Fibroblast of peridontal ligament (primary cell): ENCODE measurements at regions not wholly inside any gene's neighbourhood (a gene's known extent, or its start where the extent isn't known, plus 50 kb on each side); places are given as distances from the start of the nearest gene placed in this dataset.

Source experiments
- DNase-seq: peaks from one replicate; pipeline ENCODE4 v3.0.0-alpha.2; 2010; ENCODE audit errors: extremely low read depth

DNA sequence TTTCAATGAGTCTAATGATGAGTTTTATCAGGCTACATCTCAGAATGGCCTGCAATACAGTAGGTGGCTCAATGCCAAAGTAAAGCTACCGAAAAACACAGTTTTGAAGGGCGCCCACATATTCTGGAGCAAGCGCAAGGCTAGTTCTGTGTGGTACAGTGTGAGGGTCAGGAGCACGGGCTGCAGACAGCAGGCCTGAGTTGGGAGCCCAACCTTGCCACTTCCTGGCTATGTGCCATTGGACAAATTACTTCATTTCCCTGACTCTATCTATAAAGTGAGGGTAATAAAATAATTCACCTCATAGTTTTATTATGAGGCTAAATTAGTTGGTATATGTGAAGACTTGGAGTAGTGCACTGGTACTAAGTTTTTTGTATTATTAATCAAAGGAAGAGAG is 150.7 kb downstream of the OPN5 start:
- no peak for DNase-seq

DNA sequence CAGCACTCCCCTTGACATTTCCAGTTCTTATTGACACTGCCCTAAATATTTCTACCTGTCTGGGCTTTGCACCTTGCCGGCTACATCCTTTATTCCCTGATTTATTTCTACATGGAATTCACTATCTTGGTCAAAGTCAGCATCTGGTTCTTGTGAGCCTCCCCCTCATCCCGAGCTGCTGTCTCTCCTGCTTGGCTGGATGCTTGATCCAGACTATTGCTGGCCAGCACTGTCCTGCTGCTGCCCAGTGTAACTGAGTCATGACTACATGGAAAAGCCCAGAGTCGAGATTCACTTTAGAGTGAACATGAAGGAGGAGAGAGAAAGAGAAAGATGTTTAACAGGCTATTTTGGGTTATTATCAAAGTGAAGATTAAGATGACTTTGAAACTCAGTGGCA is 142.2 kb downstream of the OPN5 start:
- no peak for DNase-seq

DNA sequence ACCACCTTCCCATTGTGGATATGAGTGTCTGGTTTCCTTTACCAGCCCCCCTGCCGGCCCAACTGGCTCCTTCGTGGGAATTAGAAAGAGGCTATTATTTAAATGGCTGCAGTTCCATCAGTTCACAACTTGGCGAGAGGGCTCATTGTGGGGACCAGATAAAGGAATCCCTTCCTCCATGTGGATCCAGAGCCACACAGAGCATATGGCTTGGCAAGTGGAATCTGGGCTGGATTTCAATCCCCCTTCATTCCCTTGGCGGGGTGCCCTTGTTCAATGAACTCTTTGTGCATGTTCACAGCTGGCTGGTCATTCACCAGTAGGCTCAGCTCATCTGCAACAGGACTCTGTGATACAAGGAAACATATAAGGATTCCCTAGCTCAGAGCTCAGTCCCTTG is 140.6 kb downstream of the OPN5 start:
- DNase-seq, result no peak

DNA sequence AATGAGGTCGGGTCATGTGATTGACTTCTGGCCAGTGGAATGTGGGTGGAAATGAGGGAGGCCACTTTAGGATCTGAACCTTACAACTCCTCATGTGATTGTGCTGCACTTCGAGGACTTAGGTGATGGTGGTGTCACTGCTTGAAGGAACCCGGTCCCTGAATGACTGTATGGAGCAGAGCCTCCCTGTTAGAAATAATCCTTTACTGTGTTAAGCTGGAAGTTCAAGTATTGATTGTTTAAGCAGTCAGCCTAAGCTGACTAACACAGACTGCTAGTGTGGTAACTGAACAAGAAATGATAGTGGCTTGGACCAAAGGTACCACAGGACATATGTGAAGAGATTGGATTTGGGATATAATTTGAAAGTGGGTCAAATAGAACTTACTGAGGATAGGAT is 138.0 kb downstream of the OPN5 start:
- no peak for DNase-seq

DNA sequence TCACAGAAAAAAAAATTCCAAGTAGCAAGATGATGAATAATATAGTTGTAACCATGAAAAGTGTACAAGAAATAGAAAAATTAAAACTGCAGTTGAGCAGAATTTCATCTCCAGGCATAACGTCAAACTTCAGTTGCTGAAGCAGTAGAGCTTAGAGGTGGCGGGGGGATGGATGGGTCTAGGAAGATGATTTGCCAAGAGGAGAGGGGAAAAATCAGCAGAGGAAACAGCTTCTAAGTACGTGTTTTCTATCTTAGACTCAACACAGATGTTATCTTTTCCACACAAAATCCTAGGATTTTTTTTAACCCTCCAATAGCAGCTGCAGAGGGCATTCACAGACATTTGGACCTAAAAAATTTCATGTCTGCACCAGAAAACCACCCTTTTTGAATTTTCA is 136.0 kb downstream of the OPN5 start:
- no peak for DNase-seq

DNA sequence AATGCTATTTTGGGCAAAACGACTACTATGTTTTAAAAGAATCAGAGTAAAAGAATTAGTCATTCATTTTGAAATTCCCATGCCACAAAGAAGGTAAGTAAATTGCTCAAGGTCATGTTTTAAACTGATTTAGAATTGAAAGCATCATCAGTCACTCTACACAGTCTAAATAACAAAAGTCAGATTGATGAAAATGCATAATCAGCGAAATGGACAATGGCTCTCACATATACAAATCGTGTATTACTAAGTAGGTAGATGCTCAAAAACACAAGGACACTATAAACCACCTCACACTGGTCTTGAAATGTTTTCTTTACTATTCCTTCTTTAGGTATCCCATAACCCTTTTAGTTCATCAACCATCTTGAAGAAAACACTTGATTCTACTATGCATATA is 135.4 kb downstream of the OPN5 start:
- DNase-seq, result no peak

DNA sequence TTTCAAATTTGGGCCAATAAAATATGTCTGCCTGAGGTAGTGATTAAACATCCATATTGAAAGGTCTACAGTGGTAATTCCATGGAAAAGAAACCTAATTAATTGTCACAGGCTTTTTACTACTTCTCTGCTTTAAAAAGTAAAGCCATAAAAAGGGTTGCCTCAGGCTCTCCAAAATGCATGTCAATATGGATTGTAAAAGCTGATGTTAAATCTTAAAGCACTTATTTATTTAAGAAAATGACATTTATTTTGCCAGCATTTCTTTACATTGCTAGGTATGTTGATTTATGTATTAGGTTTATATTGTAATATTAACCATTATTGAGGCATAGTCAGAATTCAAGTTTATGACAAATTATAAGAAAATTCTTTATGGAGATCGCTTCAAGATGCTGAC is 133.2 kb downstream of the OPN5 start:
- no peak for DNase-seq

DNA sequence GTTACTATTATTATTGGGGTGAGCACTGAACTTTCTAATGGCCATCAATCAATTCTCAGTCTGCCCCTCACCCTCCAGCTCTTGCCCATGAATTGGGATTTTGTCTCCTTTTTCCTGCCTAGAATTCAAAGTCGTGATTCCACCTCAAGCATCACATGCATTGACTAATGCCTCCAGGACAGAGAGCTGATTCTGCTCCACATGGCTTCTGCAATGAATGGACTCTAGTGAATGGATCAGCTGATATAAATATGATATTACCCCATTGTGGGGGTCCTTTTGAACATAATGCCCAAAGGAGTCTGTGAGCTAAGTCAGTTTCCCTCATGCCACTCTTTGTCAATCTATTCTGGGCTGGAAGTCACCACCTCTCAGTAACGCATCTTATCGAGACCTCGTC is 126.4 kb downstream of the OPN5 start:
- DNase-seq, result no peak

DNA sequence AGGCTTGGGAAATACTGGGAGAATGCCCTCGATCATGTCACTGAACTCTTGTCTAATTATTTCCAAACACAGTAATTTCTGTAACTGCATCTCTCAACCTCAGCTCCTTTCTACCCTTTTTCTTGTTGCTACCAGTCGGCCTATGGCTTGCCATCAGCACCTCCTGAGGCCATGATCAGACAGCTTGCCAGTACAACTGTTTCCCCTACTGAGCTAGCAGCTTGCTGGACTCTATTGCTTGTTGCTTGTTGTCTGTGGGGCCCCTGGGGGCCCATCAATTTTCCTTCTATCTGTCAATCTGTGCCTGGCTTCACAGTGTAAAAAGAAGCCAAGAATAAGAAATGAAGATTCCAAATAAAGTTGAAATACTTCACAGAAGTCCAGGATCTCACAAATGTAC is 123.9 kb downstream of the OPN5 start:
- no peak for DNase-seq

DNA sequence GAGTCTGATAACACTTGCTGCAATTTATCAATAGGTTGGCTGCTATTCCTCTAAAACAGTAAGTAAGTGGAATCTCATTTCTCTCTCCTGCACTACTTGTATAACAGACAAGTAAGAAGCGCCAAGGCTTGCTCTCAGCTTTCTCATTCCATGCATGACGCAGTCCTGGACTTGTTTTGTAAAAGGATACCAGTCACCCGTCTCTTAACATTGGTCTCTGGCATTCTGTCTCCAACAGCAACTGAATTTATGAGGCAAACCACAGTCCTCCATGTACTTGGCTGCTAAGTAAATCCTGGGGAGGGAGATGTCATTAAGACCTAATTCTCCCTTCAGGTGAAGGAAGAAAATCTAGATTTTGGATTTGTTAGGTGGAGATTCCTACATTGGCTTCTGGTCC is 115.4 kb downstream of the OPN5 start:
- DNase-seq, result no peak

DNA sequence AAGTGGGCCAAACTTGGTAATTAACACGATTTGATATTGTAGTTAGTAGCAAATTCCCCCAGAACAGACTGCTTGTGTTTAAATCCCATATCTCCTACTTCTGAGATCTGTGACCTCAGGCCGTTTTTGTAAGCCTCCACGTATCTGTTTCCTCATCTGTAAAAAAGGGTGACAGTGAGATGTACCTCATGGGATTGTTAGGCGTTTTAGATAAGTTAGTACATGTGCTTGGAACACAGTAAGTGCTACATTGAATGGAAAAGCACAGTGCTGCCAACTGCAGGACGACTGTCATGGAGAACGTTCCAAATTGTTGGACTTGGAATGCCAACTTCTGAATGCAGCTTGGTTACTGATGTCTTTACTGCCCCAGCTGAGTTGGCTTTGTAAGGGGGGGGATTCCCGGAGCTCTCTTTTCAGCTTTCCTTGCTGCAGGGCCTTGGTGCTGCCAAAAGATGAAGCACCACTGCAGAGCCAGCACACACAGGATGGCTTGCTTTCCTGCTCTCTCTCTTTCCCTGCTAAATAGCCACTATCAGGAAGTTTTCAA is 108.6 kb downstream of the OPN5 start:
- no peak for DNase-seq

DNA sequence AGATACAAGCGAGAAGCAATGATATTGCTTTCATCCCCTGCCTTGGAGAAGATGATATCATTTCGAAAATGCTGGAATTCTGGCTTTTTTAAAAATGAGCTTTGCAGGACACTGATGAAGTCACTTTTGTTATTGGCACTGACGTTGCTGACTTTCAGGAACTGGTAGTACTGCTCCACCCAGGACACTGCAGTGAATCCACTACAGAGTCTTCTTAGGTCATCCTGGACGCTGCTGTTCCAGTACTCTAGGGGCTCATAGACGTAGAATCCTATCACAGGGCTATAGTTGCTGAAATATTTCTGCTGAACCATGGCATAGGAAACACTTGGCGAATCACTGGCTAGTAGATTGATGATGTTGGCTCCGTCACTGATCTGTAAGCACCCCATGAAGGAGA is 97.2 kb downstream of the OPN5 start:
- DNase-seq, result no peak
